Hematopoietic multipotent progenitor cell treated with erythropoietin and hydrocortisone succinate and interleukin-3 and kit ligand, for 4 days (in vitro differentiated cells): ENCODE measurements at regions not wholly inside any gene's neighbourhood (a gene's known extent, or its start where the extent isn't known, plus 50 kb on each side); places are given as distances from the start of the nearest gene placed in this dataset.
"Not testable (repeated sequence)": the region's sequence is repeated elsewhere in the genome, so short reads cannot be mapped to it uniquely, and the experiment has no call there.

Source experiments
- DNase-seq: peaks from one replicate; pipeline ENCODE4 v3.0.0-alpha.2; 2015

DNA sequence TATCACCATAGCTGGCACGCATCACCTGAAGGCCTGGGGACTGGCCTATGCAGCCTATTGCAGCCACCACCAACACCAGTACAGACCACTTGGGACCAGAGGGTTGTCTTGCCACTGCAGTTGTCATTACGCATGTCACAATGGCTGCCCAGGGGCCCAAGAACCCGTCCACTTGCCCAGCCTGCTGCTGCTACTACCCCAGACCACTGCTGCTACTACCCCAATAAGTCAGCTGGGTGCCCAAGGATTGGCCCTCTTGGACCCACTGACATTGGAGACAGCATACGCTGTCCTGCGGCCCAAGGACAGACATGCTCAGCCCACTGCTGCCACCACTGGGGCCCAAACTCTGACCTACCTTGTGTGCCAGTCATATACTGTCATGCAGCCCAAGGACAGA lies 102.7 kb upstream of the OR9Q1 start:
- DNase-seq, result no peak

DNA sequence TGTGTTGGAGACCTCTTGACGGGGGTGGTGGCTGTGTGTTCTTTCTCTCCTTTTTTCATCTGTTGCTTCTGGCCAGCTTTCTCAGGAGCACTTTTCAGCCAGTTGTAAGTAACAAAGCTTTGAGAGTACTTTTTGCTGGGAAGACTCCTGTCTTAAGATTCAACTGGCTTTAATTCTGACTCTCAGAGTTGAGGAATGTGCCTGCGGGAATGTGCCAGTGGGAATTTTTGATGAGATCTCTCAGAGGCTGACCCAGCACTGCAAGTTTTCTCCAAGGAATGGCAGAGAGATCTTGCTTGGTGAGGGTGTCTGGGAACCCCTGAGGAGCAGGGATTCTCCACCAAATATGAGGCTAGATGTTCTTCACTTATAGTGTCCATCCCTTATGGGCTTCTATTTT lies 91.6 kb upstream of the OR9Q1 start:
- DNase-seq, result no peak

DNA sequence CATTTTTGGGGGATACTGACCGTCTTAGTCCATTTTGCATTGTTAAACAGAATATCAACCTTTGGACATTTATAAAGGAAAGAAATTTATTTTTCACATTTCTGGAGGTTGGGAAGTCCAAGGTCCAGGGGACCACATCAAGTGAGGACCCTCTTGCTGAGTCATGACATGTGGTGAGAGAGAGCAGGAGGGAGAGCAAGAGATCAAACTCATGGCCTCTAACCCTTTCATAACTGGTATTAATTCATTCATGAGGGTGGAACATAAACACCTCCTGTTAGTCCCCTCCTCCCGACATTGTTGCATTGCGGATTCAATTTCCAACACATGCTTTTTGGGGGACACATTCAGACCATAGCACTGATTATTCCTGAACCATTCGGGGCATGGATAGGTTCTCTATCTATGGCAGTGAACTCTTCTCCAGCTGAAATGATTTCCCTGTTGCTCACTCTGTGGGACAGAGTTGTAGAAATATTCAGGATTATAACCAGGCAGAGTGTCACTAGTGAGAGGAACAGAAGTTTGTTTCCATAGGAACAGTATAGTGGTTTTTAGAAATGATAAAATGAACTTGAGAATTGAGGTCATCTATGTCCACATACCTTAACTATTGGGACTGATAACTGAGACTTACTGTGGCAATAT lies 88.2 kb upstream of the OR9Q1 start:
- DNase-seq, result no peak

DNA sequence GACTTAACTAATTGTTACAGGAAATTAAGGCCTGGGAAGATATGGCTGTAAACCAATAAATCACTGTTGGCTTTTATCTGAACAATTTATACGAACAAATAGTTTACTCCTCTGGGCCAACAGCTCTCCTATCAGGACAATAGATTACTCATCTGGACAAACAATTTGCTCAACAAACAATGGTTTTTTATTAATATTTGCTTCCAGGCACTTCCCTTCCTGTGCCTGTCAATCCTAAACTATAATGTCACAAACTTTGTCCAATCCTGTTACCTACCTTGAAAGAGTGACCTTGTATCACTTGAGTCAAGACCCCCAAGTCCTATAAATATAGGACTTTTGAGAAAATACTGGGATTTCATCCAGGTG lies 87.6 kb upstream of the OR9Q1 start:
- peak; percentile 7 for DNase-seq

DNA sequence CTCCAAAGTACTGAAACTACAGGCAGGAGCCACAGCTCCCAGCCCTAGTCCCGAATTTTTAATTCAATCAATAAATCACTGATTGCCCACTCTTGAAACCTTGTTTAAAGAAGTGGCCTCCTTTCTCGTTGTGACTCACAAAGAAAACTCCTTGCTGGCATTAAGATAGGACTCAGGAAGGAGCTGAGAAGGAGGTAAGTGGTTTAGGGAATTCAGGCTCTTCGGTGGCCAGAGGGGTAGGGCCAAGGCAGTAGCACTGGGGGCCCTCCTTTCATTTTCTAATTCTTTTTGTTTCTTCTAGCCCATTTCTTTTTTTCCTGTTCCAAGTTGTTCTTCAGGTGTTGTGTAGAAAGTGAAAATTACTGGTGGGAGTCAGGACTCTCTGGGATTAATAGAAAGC lies 86.2 kb upstream of the OR9Q1 start:
- no peak for DNase-seq

DNA sequence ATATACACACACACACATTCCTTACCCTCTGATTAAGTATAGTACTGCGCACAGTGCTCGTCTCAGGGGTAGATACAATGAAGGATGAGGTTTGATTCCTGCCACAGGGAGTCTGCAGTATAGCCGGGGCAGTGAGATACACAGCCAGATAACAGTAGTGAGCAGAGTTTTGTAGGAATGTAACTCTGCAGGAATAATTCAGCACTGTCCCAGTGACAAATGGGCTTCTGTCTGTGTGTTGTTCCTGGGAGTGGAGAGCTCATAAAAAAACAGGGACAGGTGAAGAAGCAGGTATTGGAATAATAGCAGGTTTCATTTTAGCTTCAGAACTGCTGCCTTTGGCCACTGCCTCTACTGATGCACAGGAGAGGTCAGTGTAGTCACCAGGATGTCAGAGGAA lies 85.3 kb upstream of the OR9Q1 start:
- DNase-seq, result no peak

DNA sequence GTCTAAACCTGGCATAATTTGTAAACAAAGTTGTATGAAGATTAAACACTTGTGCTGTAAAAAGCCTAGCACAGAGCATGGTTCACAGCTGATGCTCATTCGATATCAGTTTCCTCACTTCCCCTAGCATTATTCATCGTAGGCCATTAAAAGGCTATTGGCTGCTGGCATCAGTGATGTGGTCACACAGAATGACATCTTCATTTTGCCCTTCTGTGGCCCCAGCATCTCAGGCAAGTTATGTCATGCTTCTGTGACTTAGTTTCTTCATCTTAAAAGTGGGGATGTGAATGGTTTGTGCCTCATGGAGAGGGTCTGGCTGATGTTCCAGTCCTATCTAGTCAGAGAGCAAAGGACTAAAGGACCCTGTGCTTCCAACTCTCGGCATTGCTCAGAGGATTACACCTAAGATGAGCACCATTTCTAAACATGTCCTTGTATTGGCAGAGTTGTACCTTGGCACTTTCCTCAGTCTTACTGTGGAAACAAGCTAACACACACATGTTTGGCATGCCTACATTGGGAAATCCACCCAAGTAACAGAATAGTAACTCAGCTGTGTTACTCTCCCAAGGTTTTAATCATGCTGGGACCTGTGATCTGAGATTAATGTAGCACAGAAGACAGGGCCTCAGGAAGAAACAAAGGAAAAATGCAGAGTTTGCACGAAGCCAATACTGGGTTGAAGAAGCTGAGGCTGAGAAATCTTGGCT lies 83.5 kb upstream of the OR9Q1 start:
- DNase-seq, result no peak

DNA sequence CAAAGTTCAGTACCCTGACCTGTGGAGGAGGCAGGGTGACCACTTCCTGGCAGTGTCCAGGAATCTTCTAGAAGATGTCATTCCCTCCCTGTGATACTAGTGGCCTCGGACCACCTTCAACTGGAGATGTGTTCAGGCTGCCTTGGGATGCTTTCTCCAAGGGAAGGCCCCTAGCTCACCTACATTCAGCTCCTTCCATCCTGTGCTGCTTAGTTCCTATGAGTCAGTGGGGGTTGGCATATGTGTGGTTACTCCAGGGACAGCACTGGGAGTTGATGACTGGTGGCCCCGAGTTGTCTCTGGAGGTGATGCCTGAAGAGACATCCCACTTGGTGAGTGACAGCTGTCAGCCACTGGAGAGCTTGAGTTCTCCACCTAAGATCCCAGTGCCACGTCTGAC lies 81.8 kb upstream of the OR9Q1 start:
- no peak for DNase-seq

DNA sequence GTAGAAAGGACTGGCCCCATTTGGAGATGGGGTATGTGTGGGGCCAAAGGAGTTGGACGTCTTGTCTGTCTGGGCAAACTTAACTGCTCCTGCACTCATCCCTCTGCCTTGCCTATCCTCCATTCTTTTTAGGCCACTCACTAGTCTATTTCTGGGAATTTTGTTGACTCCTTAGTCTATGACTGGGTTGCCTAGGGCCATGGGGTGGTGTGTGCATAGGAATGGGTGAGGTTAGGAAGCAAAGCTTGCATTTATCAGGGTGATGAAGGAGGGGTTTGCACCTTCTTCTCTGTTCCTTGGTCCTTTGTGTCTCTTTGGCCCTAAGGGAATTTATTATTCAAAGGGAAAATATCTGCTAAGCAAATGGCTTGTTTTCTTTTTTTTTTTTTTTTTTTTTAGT lies 80.9 kb upstream of the OR9Q1 start:
- DNase-seq, result no peak

DNA sequence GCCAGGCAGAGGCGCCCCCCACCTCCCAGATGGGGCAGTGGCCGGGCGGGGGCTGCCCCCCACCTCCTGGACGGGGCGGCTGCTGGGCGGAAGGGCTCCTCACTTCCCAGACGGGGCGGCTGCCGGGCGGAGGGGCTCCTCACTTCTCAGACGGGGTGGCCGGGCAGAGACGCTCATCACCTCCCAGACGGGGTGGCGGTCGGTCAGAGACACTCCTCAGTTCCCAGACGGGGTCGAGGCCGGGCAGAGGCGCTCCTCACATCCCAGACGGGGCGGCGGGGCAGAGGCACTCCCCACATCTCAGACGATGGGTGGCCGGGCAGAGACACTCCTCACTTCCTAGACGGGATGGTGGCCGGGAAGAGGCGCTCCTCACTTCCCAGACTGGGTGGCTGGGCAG lies 79.9 kb upstream of the OR9Q1 start:
- not testable (repeated sequence) for DNase-seq

DNA sequence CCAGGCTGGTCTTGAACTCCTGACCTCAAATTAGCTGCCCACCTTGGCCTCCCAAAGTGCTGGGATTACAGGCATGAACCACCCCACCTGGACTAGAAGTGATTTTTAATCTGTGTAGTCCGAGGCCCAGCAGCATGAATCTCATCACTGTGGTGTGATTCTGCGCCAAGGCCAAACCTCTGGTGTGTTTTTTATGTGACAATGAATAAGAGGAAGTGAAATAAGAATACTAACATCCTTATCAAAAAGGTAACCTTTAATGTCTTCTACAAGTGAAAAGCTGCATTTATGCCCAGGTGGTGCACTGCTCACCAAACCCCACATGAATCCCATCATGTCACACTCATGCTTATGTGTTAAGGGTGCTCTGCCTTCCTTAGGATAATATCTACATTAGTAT lies 77.1 kb upstream of the OR9Q1 start:
- no peak for DNase-seq

DNA sequence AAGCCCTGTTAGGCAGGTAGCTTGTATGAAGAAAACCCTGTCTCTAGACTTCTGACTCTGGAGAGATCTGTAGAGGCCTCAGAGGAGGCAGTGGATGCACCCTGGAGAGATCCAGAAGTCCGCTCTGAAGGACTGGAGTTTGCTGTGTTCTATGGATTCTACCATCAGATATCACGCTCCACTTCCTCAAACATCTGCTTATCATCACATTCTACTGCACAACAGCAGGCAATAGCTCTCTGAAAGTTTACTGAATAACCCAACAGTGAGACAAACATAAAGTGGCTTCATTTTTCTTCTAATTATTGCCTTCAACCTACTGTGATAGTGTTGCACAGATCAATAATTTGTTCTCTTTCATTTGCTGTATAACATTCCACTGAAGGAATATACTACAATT lies 59.0 kb upstream of the OR9Q1 start:
- DNase-seq, result peak; percentile 25

DNA sequence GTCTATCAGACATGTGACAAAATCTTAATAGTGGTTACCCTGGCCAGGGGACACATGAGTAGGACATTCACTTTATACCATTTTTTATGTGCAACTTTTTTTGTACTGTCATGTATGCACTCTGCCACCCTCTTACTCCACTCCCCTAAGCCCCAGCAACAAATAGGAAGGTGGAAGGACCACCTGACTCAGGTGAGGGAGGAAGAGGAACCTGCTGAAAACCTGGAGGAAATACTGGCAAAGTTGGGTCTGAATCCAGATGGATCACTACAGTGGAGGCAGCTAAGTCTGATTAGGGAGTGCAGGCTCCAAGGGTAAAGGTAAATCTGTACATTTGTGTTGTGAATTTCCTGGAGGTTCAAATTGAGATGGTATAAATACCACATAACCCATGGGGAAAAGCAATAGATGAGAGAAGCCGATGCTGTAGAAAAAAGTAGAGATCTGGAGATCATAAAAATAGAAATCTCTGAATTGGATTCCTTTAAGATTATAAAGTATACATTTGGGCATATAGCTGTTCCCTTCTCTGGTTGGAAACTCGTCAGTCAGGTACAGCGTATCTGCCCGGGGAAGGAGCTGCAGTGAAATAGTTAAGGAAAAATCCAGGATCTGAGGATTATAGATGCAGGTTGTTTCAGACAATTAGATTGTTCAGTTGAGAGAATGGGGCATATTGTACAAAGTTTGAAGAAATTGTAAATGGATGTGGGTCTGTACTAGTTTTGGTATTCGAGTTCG lies 52.2 kb upstream of the OR9Q1 start:
- DNase-seq, result no peak

DNA sequence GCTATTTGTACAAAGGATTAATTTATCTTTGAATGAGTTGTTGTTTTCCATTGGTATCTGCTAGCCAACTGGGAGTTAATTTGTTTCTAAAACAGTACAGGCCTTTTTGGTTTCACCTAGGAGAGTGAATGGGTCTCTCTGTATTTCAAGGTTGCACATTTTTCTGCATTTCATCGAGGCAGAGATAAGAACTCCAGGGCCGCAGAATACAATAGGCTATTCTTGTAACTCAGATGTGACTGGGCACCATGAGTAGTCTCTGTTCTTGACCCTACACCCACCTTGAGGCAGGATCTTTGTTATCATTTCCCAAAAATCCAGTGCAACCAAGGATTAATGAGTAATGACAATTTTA lies 51.7 kb upstream of the OR9Q1 start:
- no peak for DNase-seq
